Fibroblast of skin of back (primary cell): ENCODE measurements at regions not wholly inside any gene's neighbourhood (a gene's known extent, or its start where the extent isn't known, plus 50 kb on each side); places are given as distances from the start of the nearest gene placed in this dataset.
"Not testable (repeated sequence)": the region's sequence is repeated elsewhere in the genome, so short reads cannot be mapped to it uniquely, and the experiment has no call there.

ENCODE experiments used
- DNase-seq: peaks from one replicate; pipeline ENCODE4 v3.0.0-alpha.2; 2013

- no peak for DNase-seq
Observed at GRCh38 chr4:181078196-181078595, 1165.0 kb upstream of the TENM3 start.

GRCh38 chr4:181083757-181084361, 1159.3 kb upstream of the TENM3 start:
- DNase-seq: no peak

- DNase-seq: no peak
Observed at GRCh38 chr4:181085557-181085956, 1157.6 kb upstream of the TENM3 start.

DNA sequence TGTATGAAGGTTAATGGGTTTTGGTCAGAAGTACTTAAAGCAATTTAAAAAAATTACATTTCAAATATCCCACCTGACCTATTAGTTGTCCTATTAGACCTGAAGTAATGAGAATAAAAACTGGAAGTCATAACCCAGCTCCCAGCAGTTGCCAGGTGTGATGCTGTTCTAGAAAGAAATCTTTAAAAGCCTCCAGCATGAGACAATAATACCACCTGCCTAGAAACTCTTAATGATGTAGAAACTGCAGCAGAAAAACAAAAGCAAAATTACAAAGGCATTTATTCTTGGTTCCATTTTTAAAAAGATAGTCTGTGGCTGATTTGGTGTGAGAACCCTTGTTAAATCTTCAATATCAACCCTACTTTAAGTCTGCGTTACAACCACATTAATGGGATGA, 1137.7 kb upstream of the TENM3 start:
- DNase-seq: no peak

GRCh38 chr4:181106398-181106797, 1136.8 kb upstream of the TENM3 start:
- DNase-seq: no peak

- no peak for DNase-seq
Observed at GRCh38 chr4:181108237-181108636, 1135.0 kb upstream of the TENM3 start.

- no peak for DNase-seq
Observed at GRCh38 chr4:181119186-181119585, 1124.0 kb upstream of the TENM3 start.

GRCh38 chr4:181121733-181122132, 1121.5 kb upstream of the TENM3 start:
- no peak for DNase-seq

- no peak for DNase-seq
Observed at GRCh38 chr4:181127171-181127570, 1116.0 kb upstream of the TENM3 start.

GRCh38 chr4:181130317-181130716, 1112.9 kb upstream of the TENM3 start:
- not testable (repeated sequence) for DNase-seq

DNA sequence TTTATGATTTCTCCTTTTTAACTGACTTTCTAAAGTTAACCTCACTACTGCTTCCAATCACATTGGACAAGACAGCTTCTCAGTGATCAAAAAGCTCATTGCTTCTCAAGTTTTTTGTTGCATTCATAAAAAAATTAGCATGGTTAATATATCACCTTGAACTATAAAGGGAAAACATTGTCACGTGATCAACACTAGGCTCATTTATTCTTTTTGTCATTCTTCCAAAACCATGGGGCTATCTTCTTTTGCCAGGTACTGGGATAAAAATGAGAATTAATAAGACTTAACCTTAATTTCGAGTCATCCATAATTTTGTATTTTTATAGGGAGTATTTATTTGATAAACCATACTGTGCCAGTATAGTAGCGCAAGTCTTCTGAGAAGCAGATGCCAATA, 1105.9 kb upstream of the TENM3 start:
- DNase-seq: no peak

DNA sequence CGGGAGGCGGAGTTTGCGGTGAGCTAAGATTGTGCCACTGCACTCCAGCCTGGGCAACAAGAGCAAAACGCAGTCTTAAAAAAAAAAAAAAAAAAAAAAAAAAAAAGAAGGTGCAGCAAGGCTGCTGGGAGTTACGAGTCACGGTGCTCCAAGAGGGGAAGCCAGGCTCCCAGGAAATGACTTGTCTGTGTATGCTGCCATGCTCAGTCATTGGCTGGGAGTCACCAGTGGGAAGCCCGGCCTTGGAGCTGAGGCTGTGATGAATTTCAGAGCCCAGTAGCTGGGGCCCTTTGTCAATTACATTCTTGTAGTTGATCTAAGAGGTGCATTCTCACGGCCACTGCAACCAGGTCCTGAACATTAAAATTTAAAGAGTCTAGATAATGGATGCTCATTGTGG, 1105.1 kb upstream of the TENM3 start:
- DNase-seq: peak; percentile 5

DNA sequence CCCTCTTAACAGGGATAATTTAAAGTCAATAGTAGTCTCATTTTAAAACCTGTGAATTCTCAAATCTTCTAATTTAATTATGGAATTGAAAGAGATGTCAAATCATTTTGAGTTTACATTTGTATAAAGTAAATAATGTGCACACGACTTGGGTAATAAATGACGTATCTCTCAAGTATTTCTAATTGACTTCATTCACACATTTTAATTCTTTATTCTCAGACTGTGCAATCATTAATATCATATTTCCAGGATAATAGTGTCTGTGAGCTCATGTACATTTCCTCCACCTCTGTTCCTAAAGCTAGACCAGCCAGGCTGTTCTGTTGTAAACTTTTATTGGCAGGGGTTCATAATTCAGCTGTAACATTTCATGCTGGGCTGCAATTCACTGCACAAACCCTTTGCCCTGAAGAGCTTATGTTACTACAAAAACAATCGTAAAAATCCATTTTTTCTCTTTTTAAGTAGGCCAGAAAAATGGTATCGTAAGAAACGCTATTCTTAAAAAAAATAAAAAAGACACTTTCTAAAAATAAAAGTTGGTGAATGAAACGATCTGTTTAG, 1103.1 kb upstream of the TENM3 start:
- no peak for DNase-seq

- peak; percentile 69 for DNase-seq
Observed at GRCh38 chr4:181143250-181143854, 1099.8 kb upstream of the TENM3 start.

DNA sequence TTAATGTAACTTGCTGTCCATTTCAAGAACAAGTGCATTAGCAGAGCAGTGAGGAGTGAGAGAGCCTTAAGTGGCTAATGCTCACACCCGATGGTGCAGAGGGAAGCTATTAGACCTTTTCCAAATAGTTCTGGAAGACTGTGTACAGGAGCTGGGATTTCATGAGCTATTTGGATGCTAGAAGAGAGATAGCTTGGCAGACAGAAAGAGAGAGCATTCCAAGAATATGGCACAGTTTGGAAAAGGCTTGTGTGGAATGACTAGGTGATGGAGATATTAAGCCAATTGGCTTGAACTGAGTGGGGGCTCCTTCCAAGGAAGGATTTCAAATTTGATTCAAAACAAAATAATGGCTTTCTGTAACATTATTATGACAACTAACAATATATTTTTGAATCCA, 1097.2 kb upstream of the TENM3 start:
- DNase-seq: no peak

GRCh38 chr4:181147416-181147951, 1095.7 kb upstream of the TENM3 start:
- no peak for DNase-seq

GRCh38 chr4:181148470-181148869, 1094.7 kb upstream of the TENM3 start:
- DNase-seq: no peak

- no peak for DNase-seq
Observed at GRCh38 chr4:181150191-181150590, 1093.0 kb upstream of the TENM3 start.

DNA sequence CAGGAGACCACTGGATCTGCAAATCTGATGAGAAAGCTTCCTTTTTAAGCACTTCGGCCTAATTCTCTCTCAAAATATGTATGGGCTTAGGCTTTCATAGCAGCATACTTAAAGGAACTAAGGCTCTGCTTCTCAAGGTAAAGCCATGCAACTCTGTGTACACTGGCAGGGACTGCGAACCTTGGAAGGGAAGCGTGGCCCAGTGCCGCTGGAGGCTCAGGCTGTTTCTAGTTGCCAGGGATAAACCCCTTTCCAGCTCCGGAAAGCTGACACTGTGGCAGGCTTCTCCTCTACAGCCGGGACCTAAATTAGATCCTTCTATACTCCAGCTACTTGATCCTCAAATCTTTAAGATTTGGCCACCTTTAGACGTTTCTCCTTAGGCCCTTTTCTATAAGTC, 1091.3 kb upstream of the TENM3 start:
- DNase-seq: no peak

DNA sequence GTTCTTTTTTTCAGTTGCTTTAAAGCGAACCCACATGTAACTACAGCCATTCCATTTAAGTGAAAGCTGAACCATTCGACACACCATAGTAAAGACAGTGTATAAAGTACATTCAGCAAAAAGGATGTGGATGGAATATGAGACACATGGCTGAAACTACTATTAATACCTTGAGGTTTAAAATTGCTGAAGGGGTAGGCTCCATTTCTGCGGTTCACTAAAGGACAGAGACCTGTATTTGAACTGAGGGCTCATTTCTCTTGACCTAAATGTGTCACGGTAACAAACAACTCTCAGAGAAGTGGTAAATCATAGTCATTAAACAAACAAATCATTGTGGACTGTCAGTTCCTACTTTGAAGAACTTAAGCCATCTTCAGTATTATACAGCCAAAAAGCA, 1085.6 kb upstream of the TENM3 start:
- no peak for DNase-seq

DNA sequence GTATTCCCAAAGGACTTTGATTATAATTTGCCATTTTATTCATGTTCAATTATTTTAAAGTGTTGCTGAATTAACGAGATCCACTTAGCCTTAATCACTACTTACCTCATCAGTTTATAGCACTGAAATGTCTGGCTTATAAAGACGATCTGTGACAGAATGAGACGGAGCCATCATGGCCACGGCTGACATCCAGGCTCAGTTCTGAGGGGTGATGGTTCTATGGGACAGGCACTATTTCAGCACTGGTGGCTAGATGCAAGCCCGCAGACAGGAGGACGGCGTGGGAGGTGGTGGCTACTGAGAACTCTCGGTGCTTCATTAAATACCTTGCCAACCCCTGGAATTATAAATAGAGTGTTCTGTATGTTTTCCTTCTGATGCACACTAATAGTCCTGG, 1084.2 kb upstream of the TENM3 start:
- DNase-seq: no peak

DNA sequence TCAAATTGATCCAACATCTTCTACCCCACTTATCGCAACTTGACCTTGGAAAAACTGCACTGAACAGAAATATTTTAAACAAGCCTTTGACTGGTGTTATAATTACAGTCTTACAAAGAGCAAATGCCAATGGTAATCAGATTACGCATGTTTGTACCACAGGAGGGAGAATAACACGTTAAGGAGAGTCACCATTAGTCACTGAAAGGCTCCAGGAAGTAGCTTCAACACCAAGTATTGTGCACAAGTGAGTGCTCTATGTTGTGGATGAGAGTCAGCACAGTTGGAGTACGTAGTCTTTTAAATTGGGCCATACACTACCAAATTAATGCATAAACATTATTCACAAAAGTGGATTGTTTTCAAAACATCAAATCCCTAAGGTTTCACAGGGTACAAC, 1081.5 kb upstream of the TENM3 start:
- DNase-seq: peak; percentile 32

DNA sequence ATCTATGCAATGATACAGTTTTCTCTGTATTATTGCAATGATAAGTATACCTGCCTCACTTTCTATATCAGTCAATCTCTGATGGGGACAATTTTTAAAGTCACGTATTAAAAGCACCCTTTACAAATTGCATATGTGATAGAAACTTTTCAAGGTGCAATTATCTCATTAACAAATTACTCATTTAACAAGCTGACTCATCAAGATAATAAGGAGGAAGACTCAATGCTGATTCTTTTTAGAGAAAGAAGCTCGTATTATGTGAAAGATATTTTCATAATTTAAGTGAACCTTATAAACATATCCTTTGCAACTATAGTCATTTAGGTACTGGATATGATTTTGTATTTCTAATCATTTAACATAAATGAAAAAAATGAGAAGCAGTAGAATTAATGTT, 1080.9 kb upstream of the TENM3 start:
- DNase-seq: no peak

GRCh38 chr4:181162676-181163075, 1080.5 kb upstream of the TENM3 start:
- no peak for DNase-seq
